ENCODE measurements at regions not wholly inside any gene's neighbourhood (a gene's known extent, or its start where the extent isn't known, plus 50 kb on each side); places are given as distances from the start of the nearest gene placed in this dataset.

DNA sequence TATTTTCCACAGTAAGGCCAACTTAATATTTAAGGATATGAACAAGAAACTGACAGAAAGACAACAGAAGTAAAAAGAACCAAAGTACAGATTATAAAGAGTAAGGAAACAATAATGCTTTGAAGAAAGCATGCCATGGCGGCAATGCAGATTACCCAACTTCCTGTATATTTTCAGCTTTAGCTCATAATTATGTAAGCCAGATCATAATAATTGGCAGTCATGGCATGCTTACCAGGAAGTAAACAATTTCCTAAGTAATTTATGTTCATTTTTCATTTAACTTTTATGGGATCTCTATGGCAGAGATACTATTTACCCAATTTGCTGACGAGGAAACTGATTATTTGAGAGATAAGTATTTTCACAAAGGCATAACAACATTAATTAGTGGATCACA, 988.7 kb downstream of the HACE1 start:
- Histone ChIP-seq H3K27ac (no peak overlapping the region), H3K27me3 (no peaks in the 10 kb centered on the region), H3K9me3 (no peaks in the 10 kb centered on the region), H3K4me1 (no peaks in the 10 kb centered on the region), H3K4me3 (no peak overlapping the region), H3K36me3 (no peaks in the 10 kb centered on the region)
- DNase-seq (no peak), ATAC-seq (no peak)
- TF ChIP-seq POLR2A (IDR thresholded peaks at IDR 0.05): no peak
- TF ChIP-seq, protein P1, sequence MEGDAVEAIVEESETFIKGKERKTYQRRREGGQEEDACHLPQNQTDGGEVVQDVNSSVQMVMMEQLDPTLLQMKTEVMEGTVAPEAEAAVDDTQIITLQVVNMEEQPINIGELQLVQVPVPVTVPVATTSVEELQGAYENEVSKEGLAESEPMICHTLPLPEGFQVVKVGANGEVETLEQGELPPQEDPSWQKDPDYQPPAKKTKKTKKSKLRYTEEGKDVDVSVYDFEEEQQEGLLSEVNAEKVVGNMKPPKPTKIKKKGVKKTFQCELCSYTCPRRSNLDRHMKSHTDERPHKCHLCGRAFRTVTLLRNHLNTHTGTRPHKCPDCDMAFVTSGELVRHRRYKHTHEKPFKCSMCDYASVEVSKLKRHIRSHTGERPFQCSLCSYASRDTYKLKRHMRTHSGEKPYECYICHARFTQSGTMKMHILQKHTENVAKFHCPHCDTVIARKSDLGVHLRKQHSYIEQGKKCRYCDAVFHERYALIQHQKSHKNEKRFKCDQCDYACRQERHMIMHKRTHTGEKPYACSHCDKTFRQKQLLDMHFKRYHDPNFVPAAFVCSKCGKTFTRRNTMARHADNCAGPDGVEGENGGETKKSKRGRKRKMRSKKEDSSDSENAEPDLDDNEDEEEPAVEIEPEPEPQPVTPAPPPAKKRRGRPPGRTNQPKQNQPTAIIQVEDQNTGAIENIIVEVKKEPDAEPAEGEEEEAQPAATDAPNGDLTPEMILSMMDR (IDR thresholded peaks at IDR 0.05): no peak
- WGBS (ENCODE audit: insufficient coverage, low coverage, low lambda C conversion rate, missing lambda C conversion rate): 55% methylated on average over 2 of the region's 2 CpGs
- intact Hi-C loops (cut with DNase I): no loop called here

DNA sequence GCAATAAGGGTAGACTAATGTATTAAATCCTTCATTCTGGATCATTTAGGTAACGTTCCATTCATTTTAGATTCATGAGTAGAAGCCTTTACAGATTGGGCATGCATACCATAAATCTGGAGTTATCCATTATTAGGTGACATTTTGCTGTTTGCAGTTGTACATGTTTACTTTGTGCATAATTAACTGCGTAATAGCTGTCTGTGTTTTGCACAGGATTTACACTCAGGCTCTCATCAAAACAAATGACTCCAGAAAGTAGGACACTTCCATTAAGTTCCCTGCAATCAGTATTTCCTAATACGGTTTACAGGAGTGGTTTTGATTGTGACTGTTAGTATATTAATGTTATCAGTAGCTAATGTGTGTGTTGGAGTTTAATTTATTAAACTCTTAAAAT, 997.4 kb downstream of the HACE1 start:
- WGBS (ENCODE audit: insufficient coverage, low coverage, low lambda C conversion rate, missing lambda C conversion rate): 31% methylated on average over 3 of the region's 3 CpGs
- no peak overlapping the region for H3K4me3 ChIP-seq
- intact Hi-C loops (cut with DNase I): no loop called here
- DNase-seq (no peak), ATAC-seq (no peak)
- H3K27ac ChIP-seq: no peak overlapping the region
- H3K9me3 ChIP-seq: no peaks in the 10 kb centered on the region
- H3K36me3 ChIP-seq: no peaks in the 10 kb centered on the region
- no peaks in the 10 kb centered on the region for H3K4me1 ChIP-seq
- no peaks in the 10 kb centered on the region for H3K27me3 ChIP-seq
- TF ChIP-seq, protein P1 (IDR thresholded peaks at IDR 0.05): no peak

DNA sequence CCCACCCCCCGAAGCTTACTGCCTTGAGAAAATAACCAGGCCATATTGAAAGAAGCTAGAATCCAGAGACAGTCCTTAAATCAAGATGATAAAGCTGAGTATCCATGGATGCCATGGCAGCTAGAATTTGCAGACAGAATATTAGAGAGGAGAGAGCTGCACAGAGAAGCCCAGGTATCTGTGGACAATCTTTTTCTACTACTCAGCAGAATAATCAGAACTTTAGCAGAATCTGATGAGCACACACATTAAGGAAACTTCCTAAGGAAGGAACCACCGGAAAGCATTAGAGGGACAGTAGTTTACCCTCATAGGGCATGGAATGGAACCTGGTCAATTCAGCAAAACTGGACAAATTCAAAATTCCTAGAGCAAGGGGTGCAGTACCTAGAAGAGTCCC, 1001.7 kb downstream of the HACE1 start:
- Histone ChIP-seq H3K27ac (no peak overlapping the region), H3K27me3 (no peaks in the 10 kb centered on the region), H3K9me3 (no peaks in the 10 kb centered on the region), H3K36me3 (no peaks in the 10 kb centered on the region), H3K4me3 (no peak overlapping the region), H3K4me1 (no peaks in the 10 kb centered on the region)
- DNase-seq (no peak), ATAC-seq (no peak)
- intact Hi-C loops (cut with DNase I): no loop called here
- no peak for TF ChIP-seq POLR2A (IDR thresholded peaks at IDR 0.05)
- TF ChIP-seq, protein P1 (IDR thresholded peaks at IDR 0.05): no peak
- WGBS (ENCODE audit: insufficient coverage, low coverage, low lambda C conversion rate, missing lambda C conversion rate): 48% methylated on average over 2 of the region's 2 CpGs

DNA sequence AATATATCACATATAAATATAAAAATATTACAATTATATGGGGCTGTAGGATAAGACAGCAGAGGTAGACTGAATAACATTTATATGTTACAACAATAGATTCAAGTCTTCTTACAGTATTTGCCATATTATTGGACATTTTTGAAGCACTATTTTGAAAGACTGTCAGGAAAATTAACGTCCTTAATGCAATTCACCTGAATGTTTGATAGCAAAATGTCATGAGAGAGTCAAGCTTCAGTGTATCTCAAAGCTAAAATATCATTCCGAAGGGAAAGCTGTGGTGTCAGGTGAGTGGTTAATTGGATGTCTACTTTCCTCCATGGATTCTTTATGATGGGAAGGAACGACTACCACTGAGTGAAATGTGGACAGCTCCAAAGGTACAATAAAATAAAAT, 1004.0 kb downstream of the HACE1 start:
- 38% methylated on average over 3 of the region's 3 CpGs for WGBS (ENCODE audit: insufficient coverage, low coverage, low lambda C conversion rate, missing lambda C conversion rate)
- no peaks in the 10 kb centered on the region for H3K9me3 ChIP-seq
- ATAC-seq: no peak
- no peak overlapping the region for H3K4me3 ChIP-seq
- intact Hi-C loops (cut with DNase I): no loop called here
- TF ChIP-seq, protein P1 (IDR thresholded peaks at IDR 0.05): no peak
- no peak for TF ChIP-seq POLR2A (IDR thresholded peaks at IDR 0.05)
- H3K27me3 ChIP-seq: no peaks in the 10 kb centered on the region
- DNase-seq: no peak
- H3K27ac ChIP-seq: no peak overlapping the region
- no peaks in the 10 kb centered on the region for H3K4me1 ChIP-seq
- H3K36me3 ChIP-seq: no peaks in the 10 kb centered on the region

DNA sequence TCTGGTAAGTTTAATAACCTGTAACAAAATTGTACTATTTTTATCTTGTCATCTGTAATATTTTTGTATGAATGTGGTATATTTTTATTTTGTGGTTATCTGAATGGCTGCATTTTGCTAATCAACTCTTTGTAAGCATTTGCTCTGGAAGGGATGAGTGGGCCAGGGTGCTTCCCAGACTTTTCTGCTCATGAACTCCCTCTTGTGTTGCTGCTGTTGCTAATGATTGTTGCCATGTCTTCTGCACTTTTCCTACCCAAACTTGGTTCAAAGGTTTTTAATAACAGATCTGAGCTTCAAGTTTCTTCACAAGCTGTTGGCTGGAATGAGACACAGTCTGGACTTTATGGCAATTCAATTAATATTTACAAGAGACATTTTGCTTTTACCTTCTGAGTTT, 1005.7 kb downstream of the HACE1 start:
- intact Hi-C loops (cut with DNase I): no loop called here
- TF ChIP-seq, protein P1 (IDR thresholded peaks at IDR 0.05): no peak
- TF ChIP-seq POLR2A (IDR thresholded peaks at IDR 0.05): no peak
- no peak for DNase-seq
- H3K36me3 ChIP-seq: no peaks in the 10 kb centered on the region
- H3K4me1 ChIP-seq: no peaks in the 10 kb centered on the region
- no peak overlapping the region for H3K27ac ChIP-seq
- no peaks in the 10 kb centered on the region for H3K27me3 ChIP-seq
- no peak for ATAC-seq
- no peak overlapping the region for H3K4me3 ChIP-seq
- no peaks in the 10 kb centered on the region for H3K9me3 ChIP-seq
